CD4-positive, alpha-beta T cell treated with Interleukin-6 at 100 ng/mL for 8 hours (primary cell): ENCODE measurements at regions not wholly inside any gene's neighbourhood (a gene's known extent, or its start where the extent isn't known, plus 50 kb on each side); places are given as distances from the start of the nearest gene placed in this dataset.
"Not testable (repeated sequence)": the region's sequence is repeated elsewhere in the genome, so short reads cannot be mapped to it uniquely, and the experiment has no call there.

Source experiments
- DNase-seq: peaks from one replicate; pipeline ENCODE4 v3.0.0-alpha.2; 2020; ENCODE audit warnings: mixed read lengths, low spot score

- DNase-seq: no peak
Observed at GRCh38 chr13:104961246-104961645, 1574.2 kb downstream of the EFNB2 start.

- DNase-seq: no peak
Observed at GRCh38 chr13:104954210-104954609, 1581.3 kb downstream of the EFNB2 start.

GRCh38 chr13:104953588-104953987, 1581.9 kb downstream of the EFNB2 start:
- no peak for DNase-seq

DNA sequence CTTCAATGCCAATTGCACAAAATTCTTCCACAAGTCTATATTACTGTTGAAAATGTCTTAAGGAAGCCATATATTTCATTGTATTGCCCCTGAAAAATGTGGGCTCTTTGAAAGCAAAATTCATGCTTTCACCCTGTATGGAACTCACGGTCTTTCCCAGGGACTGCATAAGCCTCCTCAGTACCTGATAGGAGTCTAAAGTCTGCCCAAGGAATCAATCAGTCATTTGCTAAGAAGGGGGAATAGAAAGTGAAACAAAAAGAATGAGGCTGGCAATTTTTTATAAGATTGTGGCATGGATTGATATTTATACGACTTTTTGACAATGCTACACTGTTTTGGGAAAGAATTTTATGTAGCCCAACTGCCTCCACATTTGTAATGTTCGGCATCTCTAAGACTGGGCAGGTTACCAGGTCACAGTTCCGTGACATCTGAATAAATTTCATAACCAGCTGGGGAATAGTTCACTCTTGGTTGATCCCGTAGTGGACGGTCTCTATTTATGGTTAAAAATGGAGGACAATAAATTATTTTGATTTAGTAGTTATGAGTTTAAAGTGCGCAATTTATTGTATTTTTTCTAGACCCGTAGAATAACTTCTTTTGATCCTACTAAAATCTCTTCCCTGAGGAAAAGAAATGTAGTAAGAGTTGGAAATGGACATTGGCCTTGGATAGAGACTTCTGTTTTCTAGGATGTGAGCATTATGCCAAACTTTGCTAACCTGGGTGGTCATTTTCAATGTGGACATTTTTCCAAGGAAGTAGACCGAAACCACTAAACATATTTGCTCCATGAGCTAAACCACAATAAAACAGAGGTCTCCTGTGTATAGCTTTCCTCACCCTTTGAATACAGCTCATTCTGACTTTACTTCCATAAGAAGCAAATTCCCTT, 1585.4 kb downstream of the EFNB2 start:
- DNase-seq: no peak

DNA sequence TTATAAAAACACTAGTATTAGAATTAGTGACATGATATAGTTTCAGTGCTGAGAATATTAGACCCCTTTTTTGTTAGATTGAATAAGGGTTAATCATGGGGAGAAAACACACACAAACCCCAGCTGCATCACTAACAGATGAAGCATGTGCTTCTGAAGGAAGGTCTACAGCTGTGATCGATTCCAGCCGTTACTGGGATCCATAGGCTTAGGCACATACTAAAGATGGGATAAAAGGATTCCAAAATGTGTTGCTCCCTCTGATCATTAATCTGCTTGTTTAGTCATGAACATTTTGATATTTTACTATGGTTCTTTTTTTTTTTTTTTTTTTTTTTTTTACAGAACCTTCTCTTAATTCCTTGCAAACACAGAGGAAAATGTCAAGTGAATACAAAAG, 1591.3 kb downstream of the EFNB2 start:
- DNase-seq: no peak

GRCh38 chr13:104943331-104943730, 1592.1 kb downstream of the EFNB2 start:
- no peak for DNase-seq

DNA sequence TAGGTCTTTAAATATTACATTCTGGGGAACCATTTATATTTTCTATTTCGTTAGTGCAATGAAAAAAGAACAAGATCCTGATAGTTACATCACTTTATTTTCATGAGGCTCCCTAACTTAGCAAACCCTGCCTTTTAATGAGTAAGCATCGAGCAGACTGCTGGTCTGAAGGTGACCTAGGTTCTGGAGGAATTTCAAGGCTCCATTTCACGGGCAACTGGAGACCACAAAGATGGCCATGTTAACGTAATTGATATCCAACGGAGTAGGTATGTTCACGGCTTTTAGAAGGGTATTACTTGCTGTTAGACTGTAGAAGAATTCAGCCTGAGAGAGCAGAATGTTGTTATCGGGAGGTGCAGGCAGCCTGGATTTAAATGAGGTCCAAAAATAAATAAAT, 1597.6 kb downstream of the EFNB2 start:
- no peak for DNase-seq

DNA sequence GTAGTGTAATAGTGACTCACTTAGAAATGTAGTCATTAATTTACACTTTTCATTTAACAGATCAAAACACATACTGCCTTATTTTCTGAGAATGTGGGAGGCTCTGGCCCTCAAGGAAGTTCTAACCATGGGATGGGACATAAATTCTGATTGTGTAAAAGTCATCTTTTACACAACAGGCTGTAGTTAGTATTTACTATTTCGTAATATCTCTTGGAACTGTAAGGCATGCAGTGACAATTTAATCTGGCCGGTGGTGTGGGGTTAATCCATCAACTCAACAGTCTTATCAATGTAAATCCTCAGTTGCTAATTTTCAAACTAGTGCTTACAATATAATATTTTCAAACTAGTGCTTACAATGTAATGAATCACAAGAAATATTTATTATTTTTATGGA, 1599.2 kb downstream of the EFNB2 start:
- DNase-seq: no peak

- DNase-seq: not testable (repeated sequence)
Observed at GRCh38 chr13:104920513-104920912, 1614.9 kb downstream of the EFNB2 start.

GRCh38 chr13:104920091-104920490, 1615.4 kb downstream of the EFNB2 start:
- DNase-seq: no peak

GRCh38 chr13:104900191-104900817, 1635.2 kb downstream of the EFNB2 start:
- DNase-seq: no peak

DNA sequence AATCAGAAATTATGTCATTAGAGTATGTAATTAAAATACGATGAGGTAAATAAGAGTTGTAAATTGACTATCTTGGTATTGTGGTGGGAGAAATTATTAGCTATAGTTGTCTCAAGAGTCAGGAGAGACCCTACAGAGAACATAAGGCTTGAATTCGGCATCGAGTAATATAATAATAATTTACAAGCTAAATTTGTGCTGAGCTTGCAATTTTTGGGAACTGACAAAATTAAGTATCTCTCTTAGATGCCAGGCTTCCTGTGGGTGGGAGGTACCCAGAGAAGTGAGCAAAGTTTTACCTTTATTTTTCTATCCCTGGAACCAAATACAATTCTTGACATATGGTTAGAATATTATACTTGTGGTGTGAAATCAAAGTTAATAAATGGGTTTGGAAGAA, 1637.0 kb downstream of the EFNB2 start:
- no peak for DNase-seq

GRCh38 chr13:104895521-104895920, 1639.9 kb downstream of the EFNB2 start:
- DNase-seq: no peak

DNA sequence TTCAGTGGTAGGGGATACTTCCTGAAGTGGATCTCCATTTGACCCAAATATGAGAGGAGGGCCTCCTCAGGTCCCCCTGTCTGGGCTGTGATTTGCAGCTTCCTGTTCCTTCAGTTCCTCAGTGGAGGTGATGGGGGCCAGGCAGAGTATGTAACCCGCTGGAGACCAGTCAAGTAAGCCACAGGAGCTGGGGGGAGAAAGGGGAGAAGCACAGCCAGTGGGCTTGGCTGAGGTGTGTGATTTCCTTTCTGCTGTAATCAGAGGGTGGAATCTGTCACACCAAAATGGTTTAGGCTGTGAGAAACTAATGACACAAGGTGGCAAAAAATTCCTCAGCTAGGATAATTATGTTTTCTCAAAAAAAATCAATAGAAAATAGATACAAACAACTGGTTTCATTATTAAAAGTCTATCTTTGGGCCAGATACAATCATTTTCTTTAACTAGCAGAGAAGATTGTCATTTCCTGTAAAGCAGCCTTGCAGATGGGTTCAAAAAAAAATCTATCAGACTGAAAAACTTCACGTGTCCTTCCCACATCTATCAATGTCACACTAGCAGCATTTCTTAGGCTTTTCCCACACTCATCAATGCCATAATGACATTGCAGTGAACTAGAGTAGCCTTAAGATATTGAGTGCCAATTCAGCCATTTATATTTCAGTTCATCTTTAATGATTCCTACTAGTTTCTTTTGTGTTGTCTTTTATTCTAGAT, 1660.3 kb downstream of the EFNB2 start:
- no peak for DNase-seq

GRCh38 chr13:104872153-104872552, 1663.3 kb downstream of the EFNB2 start:
- DNase-seq: no peak

DNA sequence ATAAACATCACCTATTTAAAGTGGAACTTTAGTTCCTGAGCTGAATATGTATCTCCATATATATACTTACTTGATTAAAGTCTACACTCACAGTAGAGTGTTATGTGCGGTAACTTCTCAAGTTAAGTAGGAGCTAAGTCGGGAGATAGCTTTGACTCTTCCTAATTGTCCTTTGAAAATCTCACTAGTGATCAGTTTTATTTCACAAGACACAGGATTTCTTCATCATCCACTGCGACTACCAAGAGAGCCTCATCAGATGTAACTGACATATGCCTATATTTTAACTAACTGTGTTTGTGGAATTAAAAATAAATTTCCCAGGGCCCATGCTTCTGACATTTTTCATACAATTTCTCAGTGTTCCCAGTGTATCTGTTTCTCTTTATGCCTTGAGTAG, 1664.0 kb downstream of the EFNB2 start:
- no peak for DNase-seq

DNA sequence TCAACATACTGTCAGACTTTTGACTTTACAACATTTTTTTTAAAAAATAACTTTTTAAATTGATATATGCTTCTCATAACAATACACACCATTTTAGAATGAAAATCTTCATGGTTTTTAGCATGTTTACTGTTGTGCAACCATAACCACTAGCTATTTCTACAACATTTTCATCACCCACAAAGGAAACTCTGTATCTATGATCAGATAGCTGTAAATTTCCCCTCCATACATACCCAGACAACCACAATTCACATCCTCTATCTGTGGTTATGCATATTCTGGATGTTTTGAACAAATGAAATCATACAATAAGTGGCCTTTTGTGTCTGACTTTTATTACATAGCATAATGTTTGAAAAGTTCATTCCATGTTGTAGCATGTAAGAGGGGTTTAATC, 1666.0 kb downstream of the EFNB2 start:
- DNase-seq: no peak

- no peak for DNase-seq
Observed at GRCh38 chr13:104868806-104869205, 1666.7 kb downstream of the EFNB2 start.

DNA sequence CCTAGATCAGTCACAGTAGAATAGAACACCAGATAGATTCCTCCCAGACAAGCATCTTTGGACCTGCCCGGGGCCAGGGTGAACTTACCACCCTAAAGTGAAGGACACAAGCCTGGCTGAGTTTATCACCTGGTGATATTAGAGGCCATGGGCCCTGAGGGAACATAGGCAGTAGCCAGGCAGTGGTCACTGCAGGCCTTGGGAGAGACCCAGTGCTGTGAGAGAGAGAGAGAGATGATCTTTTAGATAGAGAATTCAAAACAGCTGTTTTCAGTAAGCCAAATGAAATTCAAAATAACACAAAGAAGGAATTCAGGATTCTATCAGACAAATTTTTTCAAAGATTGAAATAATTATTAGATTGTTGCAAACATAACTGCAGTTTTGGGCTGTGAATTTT, 1679.9 kb downstream of the EFNB2 start:
- DNase-seq: no peak

GRCh38 chr13:104854698-104855097, 1680.8 kb downstream of the EFNB2 start:
- no peak for DNase-seq

GRCh38 chr13:104854007-104854406, 1681.5 kb downstream of the EFNB2 start:
- DNase-seq: no peak

- no peak for DNase-seq
Observed at GRCh38 chr13:104847922-104848321, 1687.5 kb downstream of the EFNB2 start.

- no peak for DNase-seq
Observed at GRCh38 chr13:104843401-104843800, 1692.1 kb downstream of the EFNB2 start.
